ENCODE measurements at regions not wholly inside any gene's neighbourhood (a gene's known extent, or its start where the extent isn't known, plus 50 kb on each side); places are given as distances from the start of the nearest gene placed in this dataset.
A peak's percentile ranks its signal among the peaks of the same experiment; 100 is the strongest.

GRCh38 chr3:152593242-152593641 lies 241.7 kb upstream of the P2RY1 start:
- H3K27ac ChIP-seq (ENCODE audit: low read depth) = no peak overlapping the region
- H3K9me2 ChIP-seq (ENCODE audit: insufficient read depth) = peaks cover 7% of the 10 kb centered on the region; the same call in 1 of the 2 replicates
- peaks cover 11% of the 10 kb centered on the region; the same call in 1 of the 2 replicates for H3K4me1 ChIP-seq (ENCODE audit: insufficient read depth)
- Mint-ChIP-seq H3K27ac (no peak overlapping the region), H3K27me3 (ENCODE audit: insufficient read depth, low read depth, poor library complexity) (peaks cover 2% of the 10 kb centered on the region), H3K9me3 (peaks cover 14% of the 10 kb centered on the region), H3K36me3 (ENCODE audit: low read depth) (peaks cover 14% of the 10 kb centered on the region), H3K4me1 (peaks cover 22% of the 10 kb centered on the region), H3K4me3 (no peak overlapping the region)
- DNase-seq (ENCODE audit: low spot score) = no peak
- H2AFZ ChIP-seq = peak overlapping the region; percentile 82; the same call in 1 of the 2 replicates
- no peaks in the 10 kb centered on the region for H3F3A ChIP-seq (replicated peaks; ENCODE audit: low read depth)
- no peaks in the 10 kb centered on the region for H3K79me2 ChIP-seq (replicated peaks; ENCODE audit: insufficient read depth)
- H3K4me2 ChIP-seq = no peak overlapping the region
- TF ChIP-seq CTCF (conservative IDR thresholded peaks at IDR 0.05; ENCODE audit: low read depth in 2 of 2) (no peak), ZNF114 (CRISPR knock-in tag; IDR thresholded peaks at IDR 0.05) (no peak), EZH2 (IDR thresholded peaks at IDR 0.05; ENCODE audit: low read depth, unreplicated experiment) (no peak), JUNB (IDR thresholded peaks at IDR 0.05; ENCODE audit: unreplicated experiment) (no peak), ETS1 (IDR thresholded peaks at IDR 0.05) (no peak), ZNF462 (CRISPR knock-in tag; IDR thresholded peaks at IDR 0.05) (no peak), CREB1 (CRISPR knock-in tag; IDR thresholded peaks at IDR 0.05; ENCODE audit: low read depth) (no peak)
- H3K4me3 ChIP-seq = no peak overlapping the region
- H3K36me3 ChIP-seq (ENCODE audit: insufficient read depth) = no peaks in the 10 kb centered on the region
- no peaks in the 10 kb centered on the region for H3K27me3 ChIP-seq (ENCODE audit: insufficient read depth)
- H4K20me1 ChIP-seq (replicated peaks; ENCODE audit: insufficient read depth) = no peaks in the 10 kb centered on the region
- ATAC-seq = no peak
